Ishikawa (cell line): ENCODE measurements at regions not wholly inside any gene's neighbourhood (a gene's known extent, or its start where the extent isn't known, plus 50 kb on each side); places are given as distances from the start of the nearest gene placed in this dataset.

Experiments used
- CREB1 ChIP-seq: IDR thresholded peaks from 2 replicates; pipeline ENCODE4 v1.6.1; 2012; ENCODE audit warnings: low read depth
- EGR1 ChIP-seq: IDR thresholded peaks from 2 replicates; pipeline ENCODE4 v1.6.1; 2012
- EP300 ChIP-seq: IDR thresholded peaks from 2 replicates; pipeline ENCODE4 v1.6.1; 2012; ENCODE audit warnings: borderline replicate concordance
- FOXM1 ChIP-seq: IDR thresholded peaks from 2 replicates; pipeline ENCODE4 v1.6.1; 2012; ENCODE audit warnings: low read depth, borderline replicate concordance
- MAX ChIP-seq: IDR thresholded peaks from 2 replicates; pipeline ENCODE4 v1.6.1; 2012
- NFIC ChIP-seq: IDR thresholded peaks from 2 replicates; pipeline ENCODE4 v1.6.1; 2012
- RAD21 ChIP-seq: IDR thresholded peaks from 2 replicates; pipeline ENCODE4 v1.6.1; 2012; ENCODE audit warnings: low read depth
- REST ChIP-seq: IDR thresholded peaks from 2 replicates; pipeline ENCODE4 v1.6.1; 2012; ENCODE audit warnings: low read depth, mild to moderate bottlenecking
- TAF1 ChIP-seq: IDR thresholded peaks from 2 replicates; pipeline ENCODE4 v1.6.1; 2012; ENCODE audit warnings: low read depth, mild to moderate bottlenecking
- TCF12 ChIP-seq: IDR thresholded peaks from 2 replicates; pipeline ENCODE4 v1.6.1; 2012; ENCODE audit warnings: low read depth
- TEAD4 ChIP-seq: IDR thresholded peaks from 2 replicates; pipeline ENCODE4 v1.6.1; 2012
- YY1 ChIP-seq: IDR thresholded peaks from 2 replicates; pipeline ENCODE4 v1.6.1; 2012; ENCODE audit warnings: low read depth

GRCh38 chr2:235234736-235235135 lies 259.1 kb upstream of the AGAP1 start:
- no peak for TF ChIP-seq NFIC
- no peak for TF ChIP-seq EP300
- TF ChIP-seq RAD21, result no peak
- TF ChIP-seq TEAD4, result no peak
- no peak for TF ChIP-seq TAF1
- TF ChIP-seq MAX, result no peak
- no peak for TF ChIP-seq TCF12
- TF ChIP-seq CREB1, result no peak
- TF ChIP-seq YY1, result no peak
- no peak for TF ChIP-seq EGR1
- TF ChIP-seq REST, result no peak
- no peak for TF ChIP-seq FOXM1
